MM.1S (cell line): ENCODE measurements at regions not wholly inside any gene's neighbourhood (a gene's known extent, or its start where the extent isn't known, plus 50 kb on each side); places are given as distances from the start of the nearest gene placed in this dataset.

Experiments
- DNase-seq: peaks from one replicate; pipeline ENCODE4 v3.0.0-alpha.2; 2015
- H2AFZ ChIP-seq: fragments of 300-600 bp; sonication (generic); 2 replicates; pipeline ENCODE4 v1.6.0; 2016; ENCODE audit warnings: antibody characterized with exemption, low read length
- H3F3A ChIP-seq: fragments of 300-600 bp; sonication (generic); 2 replicates; pipeline ENCODE4 v1.6.1; 2016; ENCODE audit warnings: mild to moderate bottlenecking, antibody characterized with exemption, low read length, moderate library complexity, mixed read lengths; ENCODE audit not compliant: insufficient read depth
- H3K27ac ChIP-seq: fragments of 300-600 bp; sonication (generic); 2 replicates; pipeline ENCODE4 v1.5.1; 2016; ENCODE audit warnings: mild to moderate bottlenecking, low read length
- H3K27me3 ChIP-seq: fragments of 300-600 bp; sonication (generic); replicated peaks from 2 replicates; pipeline ENCODE4 v1.6.0; 2016; ENCODE audit warnings: low read length; ENCODE audit not compliant: insufficient read depth
- H3K36me3 ChIP-seq: fragments of 300-600 bp; sonication (generic); replicated peaks from 2 replicates; pipeline ENCODE4 v1.6.1; 2016; ENCODE audit warnings: mild to moderate bottlenecking, low read length, mixed read lengths; ENCODE audit not compliant: insufficient read depth
- H3K4me1 ChIP-seq: fragments of 300-600 bp; sonication (generic); 2 replicates; pipeline ENCODE4 v1.6.1; 2016; ENCODE audit warnings: low read length, mixed read lengths
- H3K4me2 ChIP-seq: fragments of 300-600 bp; sonication (generic); 2 replicates; pipeline ENCODE4 v1.6.0; 2016; ENCODE audit warnings: low read depth, low read length
- H3K4me3 ChIP-seq: fragments of 300-600 bp; sonication (generic); 2 replicates; pipeline ENCODE4 v1.5.1; 2016; ENCODE audit warnings: low read length, mixed read lengths
- H3K79me2 ChIP-seq: fragments of 300-600 bp; sonication (generic); 2 replicates; pipeline ENCODE4 v1.6.1; 2016; ENCODE audit warnings: mixed run types, low read length, mixed read lengths
- H3K9ac ChIP-seq: fragments of 300-600 bp; sonication (generic); 2 replicates; pipeline ENCODE4 v1.6.1; 2016; ENCODE audit warnings: low read length, mixed read lengths
- H3K9me2 ChIP-seq: fragments of 300-600 bp; sonication (generic); replicated peaks from 2 replicates; pipeline ENCODE4 v1.6.1; 2016; ENCODE audit warnings: mild to moderate bottlenecking, low read length, mixed read lengths; ENCODE audit not compliant: insufficient read depth
- H3K9me3 ChIP-seq: fragments of 300-600 bp; sonication (generic); replicated peaks from 2 replicates; pipeline ENCODE4 v1.6.1; 2016; ENCODE audit warnings: mild to moderate bottlenecking, low read length, mixed read lengths; ENCODE audit not compliant: insufficient read depth
- H4K20me1 ChIP-seq: fragments of 300-600 bp; sonication (generic); 2 replicates; pipeline ENCODE4 v1.6.1; 2016; ENCODE audit warnings: mild to moderate bottlenecking, low read length, moderate library complexity, mixed read lengths; ENCODE audit not compliant: insufficient read depth
- CTCF ChIP-seq: fragments of 300-600 bp; sonication (generic); IDR thresholded peaks from 2 replicates; pipeline ENCODE4 v1.5.1; 2016; ENCODE audit warnings: antibody characterized with exemption, low read length, mixed read lengths
- EZH2 ChIP-seq: fragments of 300-600 bp; sonication (generic); optimal IDR thresholded peaks from 2 replicates; pipeline ENCODE3; 2017; ENCODE audit warnings: low read depth, mild to moderate bottlenecking, antibody characterized with exemption, low read length, mixed read lengths
- EZH2phosphoT487 ChIP-seq: fragments of 300-600 bp; sonication (generic); IDR thresholded peaks from 2 replicates; pipeline ENCODE4 v1.6.1; 2018; ENCODE audit warnings: antibody characterized with exemption, low read length

GRCh38 chr18:38635709-38636430 lies 1070.3 kb upstream of the CELF4 start:
- no peaks in the 10 kb centered on the region for H3K9me3 ChIP-seq
- no peak overlapping the region for H3K9ac ChIP-seq

GRCh38 chr18:38634117-38634516 lies 1068.5 kb upstream of the CELF4 start:
- no peaks in the 10 kb centered on the region for H3K27me3 ChIP-seq

More at GRCh38 chr18:38635709-38636430, 1070.3 kb upstream of the CELF4 start:
- Histone ChIP-seq H3K27me3 (no peaks in the 10 kb centered on the region), H3K36me3 (no peaks in the 10 kb centered on the region), H3F3A (no peaks in the 10 kb centered on the region), H3K79me2 (no peaks in the 10 kb centered on the region), H3K4me3 (no peak overlapping the region), H3K9me2 (no peaks in the 10 kb centered on the region), H3K4me1 (no peaks in the 10 kb centered on the region), H4K20me1 (no peaks in the 10 kb centered on the region), H2AFZ (no peak overlapping the region), H3K27ac (no peak overlapping the region), H3K4me2 (no peak overlapping the region)
- DNase-seq: no peak
- TF ChIP-seq CTCF: no peak
- TF ChIP-seq EZH2: no peak
- TF ChIP-seq EZH2phosphoT487: no peak

GRCh38 chr18:38633333-38633732 lies 1067.7 kb upstream of the CELF4 start:
- no peaks in the 10 kb centered on the region for H3K9me2 ChIP-seq
- H3K79me2 ChIP-seq: no peaks in the 10 kb centered on the region
- H3K9ac ChIP-seq: no peak overlapping the region
- no peaks in the 10 kb centered on the region for H3K9me3 ChIP-seq
- DNase-seq: no peak
- no peak overlapping the region for H3K4me2 ChIP-seq
- no peaks in the 10 kb centered on the region for H4K20me1 ChIP-seq
- H2AFZ ChIP-seq: no peak overlapping the region
- H3K27ac ChIP-seq: no peak overlapping the region
- H3K27me3 ChIP-seq: no peaks in the 10 kb centered on the region
- no peaks in the 10 kb centered on the region for H3K4me1 ChIP-seq
- TF ChIP-seq EZH2phosphoT487 (no peak), CTCF (no peak), EZH2 (no peak)
- H3K4me3 ChIP-seq: no peak overlapping the region
- no peaks in the 10 kb centered on the region for H3K36me3 ChIP-seq
- H3F3A ChIP-seq: no peaks in the 10 kb centered on the region

More at GRCh38 chr18:38634117-38634516, 1068.5 kb upstream of the CELF4 start:
- no peak overlapping the region for H3K4me3 ChIP-seq
- H3K36me3 ChIP-seq: no peaks in the 10 kb centered on the region
- TF ChIP-seq CTCF (no peak), EZH2phosphoT487 (no peak), EZH2 (no peak)
- no peak overlapping the region for H3K9ac ChIP-seq
- no peak overlapping the region for H2AFZ ChIP-seq
- no peak overlapping the region for H3K27ac ChIP-seq
- no peak overlapping the region for H3K4me2 ChIP-seq
- no peaks in the 10 kb centered on the region for H3K79me2 ChIP-seq
- no peaks in the 10 kb centered on the region for H3K4me1 ChIP-seq
- DNase-seq: no peak
- no peaks in the 10 kb centered on the region for H4K20me1 ChIP-seq
- no peaks in the 10 kb centered on the region for H3F3A ChIP-seq
- no peaks in the 10 kb centered on the region for H3K9me2 ChIP-seq
- no peaks in the 10 kb centered on the region for H3K9me3 ChIP-seq
